PC-3 (cell line): ENCODE measurements at regions not wholly inside any gene's neighbourhood (a gene's known extent, or its start where the extent isn't known, plus 50 kb on each side); places are given as distances from the start of the nearest gene placed in this dataset.

Source experiments
- CTCF ChIP-seq: fragments of 300-600 bp; sonication (generic); conservative IDR thresholded peaks from 2 replicates; pipeline ENCODE4 v1.5.1; 2017; ENCODE audit warnings: antibody characterized with exemption, low read depth, mild to moderate bottlenecking, low read length
- EZH2 ChIP-seq: fragments of 300-600 bp; sonication (generic); IDR thresholded peaks from one replicate; pipeline ENCODE4 v1.6.1; 2017; ENCODE audit warnings: antibody characterized with exemption, mild to moderate bottlenecking, low read length; ENCODE audit not compliant: unreplicated experiment
- EZH2phosphoT487 ChIP-seq: fragments of 300-600 bp; sonication (generic); IDR thresholded peaks from 2 replicates; pipeline ENCODE4 v1.6.1; 2018; ENCODE audit warnings: mild to moderate bottlenecking, antibody characterized with exemption, low read length, borderline replicate concordance

GRCh38 chr5:167721926-167722440 is 569.5 kb upstream of the WWC1 start:
- TF ChIP-seq CTCF (no peak), EZH2phosphoT487 (no peak), EZH2 (no peak)
